ENCODE measurements at regions not wholly inside any gene's neighbourhood (a gene's known extent, or its start where the extent isn't known, plus 50 kb on each side); places are given as distances from the start of the nearest gene placed in this dataset.

- Histone ChIP-seq H3K4me1 (ENCODE audit: insufficient read depth, low read length, severe bottlenecking) (peaks cover 17% of the 10 kb centered on the region), H3F3A (ENCODE audit: insufficient read depth, low read length) (no peaks in the 10 kb centered on the region), H3K36me3 (ENCODE audit: insufficient read depth, low read length) (no peaks in the 10 kb centered on the region), H4K20me1 (ENCODE audit: insufficient read depth, low read length) (no peaks in the 10 kb centered on the region), H3K27ac (ENCODE audit: low read depth, low read length, poor library complexity, severe bottlenecking) (no peak overlapping the region), H3K9me2 (ENCODE audit: low read depth, low read length) (no peaks in the 10 kb centered on the region), H3K27me3 (ENCODE audit: insufficient read depth, low read length) (no peaks in the 10 kb centered on the region), H3K4me2 (ENCODE audit: low read length) (no peak overlapping the region), H3K9ac (ENCODE audit: low read length) (no peak overlapping the region), H3K79me2 (ENCODE audit: insufficient read depth, low read length) (no peaks in the 10 kb centered on the region), H3K4me3 (ENCODE audit: low read depth, low read length, poor library complexity, severe bottlenecking) (no peak overlapping the region), H3K9me3 (ENCODE audit: low read length) (no peaks in the 10 kb centered on the region), H2AFZ (ENCODE audit: low read length) (no peak overlapping the region)
- TF ChIP-seq CTCF (IDR thresholded peaks at IDR 0.05; ENCODE audit: low read length): no peak
- no peak for TF ChIP-seq EZH2 (IDR thresholded peaks at IDR 0.05; ENCODE audit: borderline replicate concordance, low read length)
These were observed 577.6 kb upstream of the MDGA2 start for GRCh38 chr14:48253020-48253419.

GRCh38 chr14:48251290-48251689, 575.9 kb upstream of the MDGA2 start:
- Histone ChIP-seq H3K9ac (ENCODE audit: low read length) (no peak overlapping the region), H3K27me3 (ENCODE audit: insufficient read depth, low read length) (no peaks in the 10 kb centered on the region), H3K36me3 (ENCODE audit: insufficient read depth, low read length) (no peaks in the 10 kb centered on the region), H3K79me2 (ENCODE audit: insufficient read depth, low read length) (no peaks in the 10 kb centered on the region), H3K4me1 (ENCODE audit: insufficient read depth, low read length, severe bottlenecking) (peaks cover 20% of the 10 kb centered on the region), H3K9me3 (ENCODE audit: low read length) (no peaks in the 10 kb centered on the region), H3K4me2 (ENCODE audit: low read length) (no peak overlapping the region), H4K20me1 (ENCODE audit: insufficient read depth, low read length) (no peaks in the 10 kb centered on the region), H3K9me2 (ENCODE audit: low read depth, low read length) (no peaks in the 10 kb centered on the region), H3K27ac (ENCODE audit: low read depth, low read length, poor library complexity, severe bottlenecking) (no peak overlapping the region), H3F3A (ENCODE audit: insufficient read depth, low read length) (no peaks in the 10 kb centered on the region), H2AFZ (ENCODE audit: low read length) (no peak overlapping the region), H3K4me3 (ENCODE audit: low read depth, low read length, poor library complexity, severe bottlenecking) (no peak overlapping the region)
- TF ChIP-seq CTCF (IDR thresholded peaks at IDR 0.05; ENCODE audit: low read length): no peak
- TF ChIP-seq EZH2 (IDR thresholded peaks at IDR 0.05; ENCODE audit: borderline replicate concordance, low read length): no peak

GRCh38 chr14:48250575-48250974, 575.2 kb upstream of the MDGA2 start:
- Histone ChIP-seq H3K27me3 (ENCODE audit: insufficient read depth, low read length) (no peaks in the 10 kb centered on the region), H3K9me2 (ENCODE audit: low read depth, low read length) (no peaks in the 10 kb centered on the region), H4K20me1 (ENCODE audit: insufficient read depth, low read length) (no peaks in the 10 kb centered on the region), H3F3A (ENCODE audit: insufficient read depth, low read length) (no peaks in the 10 kb centered on the region), H3K4me3 (ENCODE audit: low read depth, low read length, poor library complexity, severe bottlenecking) (no peak overlapping the region), H3K4me2 (ENCODE audit: low read length) (no peak overlapping the region), H3K9me3 (ENCODE audit: low read length) (no peaks in the 10 kb centered on the region), H2AFZ (ENCODE audit: low read length) (no peak overlapping the region), H3K4me1 (ENCODE audit: insufficient read depth, low read length, severe bottlenecking) (peaks cover 20% of the 10 kb centered on the region), H3K79me2 (ENCODE audit: insufficient read depth, low read length) (no peaks in the 10 kb centered on the region), H3K27ac (ENCODE audit: low read depth, low read length, poor library complexity, severe bottlenecking) (no peak overlapping the region), H3K9ac (ENCODE audit: low read length) (no peak overlapping the region), H3K36me3 (ENCODE audit: insufficient read depth, low read length) (no peaks in the 10 kb centered on the region)
- TF ChIP-seq CTCF (IDR thresholded peaks at IDR 0.05; ENCODE audit: low read length) (no peak), EZH2 (IDR thresholded peaks at IDR 0.05; ENCODE audit: borderline replicate concordance, low read length) (no peak)
